ENCODE measurements at regions not wholly inside any gene's neighbourhood (a gene's known extent, or its start where the extent isn't known, plus 50 kb on each side); places are given as distances from the start of the nearest gene placed in this dataset.

- Histone ChIP-seq H3K9me3 (ENCODE audit: low read length) (no peaks in the 10 kb centered on the region), H3K36me3 (ENCODE audit: insufficient read depth, low read length) (no peaks in the 10 kb centered on the region), H3K27ac (ENCODE audit: low read depth, low read length) (no peak overlapping the region), H3K4me3 (ENCODE audit: low read depth in 1 of 2, low read length in 2 of 2) (no peak overlapping the region), H3K27me3 (ENCODE audit: control insufficient read depth in 1 of 2, insufficient read depth in 2 of 2, low read length in 2 of 2) (no peaks in the 10 kb centered on the region), H3K4me1 (ENCODE audit: insufficient read depth, low read length) (no peaks in the 10 kb centered on the region), H3K9ac (ENCODE audit: low read length) (no peak overlapping the region)
These were observed 542.5 kb upstream of the PKN2 start for GRCh38 chr1:88141499-88142074.

GRCh38 chr1:88145752-88146151 lies 538.3 kb upstream of the PKN2 start:
- no peak overlapping the region for H3K9ac ChIP-seq (ENCODE audit: low read length)

DNA sequence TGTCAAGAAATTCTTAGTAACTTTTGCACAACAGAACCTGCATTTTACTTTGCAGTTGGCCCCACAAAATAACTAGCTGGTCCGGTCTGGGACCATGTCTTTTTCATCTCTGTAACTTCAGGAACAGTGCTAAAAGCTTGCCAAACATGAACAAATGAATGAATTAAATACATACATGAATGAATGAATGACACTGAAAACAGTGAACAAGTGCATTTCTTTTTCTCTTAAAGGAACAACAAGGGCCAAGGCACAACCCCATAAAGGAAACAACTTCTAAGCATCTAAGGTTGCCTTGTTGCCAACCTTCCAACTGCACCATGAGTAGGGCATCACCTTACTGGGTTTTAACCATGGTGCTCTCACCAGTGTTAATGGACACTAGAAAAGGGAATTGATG lies 534.4 kb upstream of the PKN2 start:
- Histone ChIP-seq H3K27me3 (ENCODE audit: control insufficient read depth in 1 of 2, insufficient read depth in 2 of 2, low read length in 2 of 2) (no peaks in the 10 kb centered on the region), H3K4me1 (ENCODE audit: insufficient read depth, low read length) (no peaks in the 10 kb centered on the region), H3K9me3 (ENCODE audit: low read length) (no peaks in the 10 kb centered on the region), H3K9ac (ENCODE audit: low read length) (no peak overlapping the region), H3K4me3 (ENCODE audit: low read depth in 1 of 2, low read length in 2 of 2) (no peak overlapping the region), H3K36me3 (ENCODE audit: insufficient read depth, low read length) (no peaks in the 10 kb centered on the region), H3K27ac (ENCODE audit: low read depth, low read length) (no peak overlapping the region)

More at GRCh38 chr1:88145752-88146151, 538.3 kb upstream of the PKN2 start:
- H3K9me3 ChIP-seq (ENCODE audit: low read length), result no peaks in the 10 kb centered on the region
- H3K27me3 ChIP-seq (ENCODE audit: control insufficient read depth in 1 of 2, insufficient read depth in 2 of 2, low read length in 2 of 2), result no peaks in the 10 kb centered on the region
- no peaks in the 10 kb centered on the region for H3K36me3 ChIP-seq (ENCODE audit: insufficient read depth, low read length)
- no peak overlapping the region for H3K27ac ChIP-seq (ENCODE audit: low read depth, low read length)
- no peak overlapping the region for H3K4me3 ChIP-seq (ENCODE audit: low read depth in 1 of 2, low read length in 2 of 2)
- H3K4me1 ChIP-seq (ENCODE audit: insufficient read depth, low read length), result no peaks in the 10 kb centered on the region

DNA sequence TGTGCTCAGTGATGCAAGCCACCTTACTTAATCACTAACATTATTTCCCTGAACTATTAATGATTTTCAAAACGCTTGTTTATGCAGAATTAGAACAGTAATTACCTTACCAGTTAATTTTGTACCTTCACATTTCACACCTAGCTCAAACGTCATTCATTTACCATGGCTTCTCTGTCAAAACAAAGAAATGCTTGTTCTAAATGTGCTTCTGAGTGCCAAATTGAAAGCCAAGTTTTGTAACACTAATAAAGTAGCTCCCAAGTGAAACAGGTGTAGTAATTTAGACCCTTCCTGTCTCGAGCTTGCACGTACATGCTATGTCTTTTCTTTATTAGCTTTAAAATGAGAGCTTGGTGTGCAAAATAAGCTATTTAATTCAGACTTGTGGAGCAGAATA lies 533.7 kb upstream of the PKN2 start:
- H3K9me3 ChIP-seq (ENCODE audit: low read length), result no peaks in the 10 kb centered on the region
- no peak overlapping the region for H3K9ac ChIP-seq (ENCODE audit: low read length)
- no peak overlapping the region for H3K27ac ChIP-seq (ENCODE audit: low read depth, low read length)
- H3K36me3 ChIP-seq (ENCODE audit: insufficient read depth, low read length), result no peaks in the 10 kb centered on the region
- H3K4me3 ChIP-seq (ENCODE audit: low read depth in 1 of 2, low read length in 2 of 2), result no peak overlapping the region
- H3K27me3 ChIP-seq (ENCODE audit: control insufficient read depth in 1 of 2, insufficient read depth in 2 of 2, low read length in 2 of 2), result no peaks in the 10 kb centered on the region
- no peaks in the 10 kb centered on the region for H3K4me1 ChIP-seq (ENCODE audit: insufficient read depth, low read length)

- Histone ChIP-seq H3K27me3 (ENCODE audit: control insufficient read depth in 1 of 2, insufficient read depth in 2 of 2, low read length in 2 of 2) (no peaks in the 10 kb centered on the region), H3K9ac (ENCODE audit: low read length) (no peak overlapping the region), H3K27ac (ENCODE audit: low read depth, low read length) (no peak overlapping the region), H3K9me3 (ENCODE audit: low read length) (no peaks in the 10 kb centered on the region), H3K4me1 (ENCODE audit: insufficient read depth, low read length) (no peaks in the 10 kb centered on the region), H3K36me3 (ENCODE audit: insufficient read depth, low read length) (no peaks in the 10 kb centered on the region), H3K4me3 (ENCODE audit: low read depth in 1 of 2, low read length in 2 of 2) (no peak overlapping the region)
These were observed 520.9 kb upstream of the PKN2 start for GRCh38 chr1:88163187-88163586.

DNA sequence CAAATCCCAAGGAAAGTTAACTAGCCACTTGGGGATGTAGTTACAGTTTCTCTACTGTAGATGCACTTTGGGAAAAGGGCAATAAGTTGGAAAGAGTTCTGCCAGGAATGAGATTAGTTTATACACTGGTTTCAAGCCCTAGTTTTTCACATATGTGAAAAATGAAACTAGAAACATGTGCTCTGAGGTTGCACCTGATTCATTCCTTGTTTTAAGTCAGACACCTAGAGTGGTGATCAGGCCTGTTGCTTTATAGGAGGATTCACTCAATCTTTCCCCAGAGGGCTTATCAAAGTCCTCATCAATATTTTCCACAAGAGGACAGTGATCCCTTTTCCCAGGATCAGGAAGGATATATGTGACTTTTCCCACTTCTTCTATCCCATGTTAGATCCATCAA lies 515.9 kb upstream of the PKN2 start:
- H3K9me3 ChIP-seq (ENCODE audit: low read length), result no peaks in the 10 kb centered on the region
- H3K27ac ChIP-seq (ENCODE audit: low read depth, low read length), result no peak overlapping the region
- no peaks in the 10 kb centered on the region for H3K27me3 ChIP-seq (ENCODE audit: control insufficient read depth in 1 of 2, insufficient read depth in 2 of 2, low read length in 2 of 2)
- no peak overlapping the region for H3K9ac ChIP-seq (ENCODE audit: low read length)
- no peaks in the 10 kb centered on the region for H3K36me3 ChIP-seq (ENCODE audit: insufficient read depth, low read length)
- no peaks in the 10 kb centered on the region for H3K4me1 ChIP-seq (ENCODE audit: insufficient read depth, low read length)
- no peak overlapping the region for H3K4me3 ChIP-seq (ENCODE audit: low read depth in 1 of 2, low read length in 2 of 2)

GRCh38 chr1:88169139-88169538 lies 514.9 kb upstream of the PKN2 start:
- Histone ChIP-seq H3K27me3 (ENCODE audit: control insufficient read depth in 1 of 2, insufficient read depth in 2 of 2, low read length in 2 of 2) (no peaks in the 10 kb centered on the region), H3K27ac (ENCODE audit: low read depth, low read length) (no peak overlapping the region), H3K9ac (ENCODE audit: low read length) (no peak overlapping the region), H3K36me3 (ENCODE audit: insufficient read depth, low read length) (no peaks in the 10 kb centered on the region), H3K4me1 (ENCODE audit: insufficient read depth, low read length) (no peaks in the 10 kb centered on the region), H3K9me3 (ENCODE audit: low read length) (no peaks in the 10 kb centered on the region), H3K4me3 (ENCODE audit: low read depth in 1 of 2, low read length in 2 of 2) (no peak overlapping the region)

GRCh38 chr1:88169939-88170338 lies 514.1 kb upstream of the PKN2 start:
- no peaks in the 10 kb centered on the region for H3K27me3 ChIP-seq (ENCODE audit: control insufficient read depth in 1 of 2, insufficient read depth in 2 of 2, low read length in 2 of 2)
- H3K4me3 ChIP-seq (ENCODE audit: low read depth in 1 of 2, low read length in 2 of 2), result no peak overlapping the region
- H3K9me3 ChIP-seq (ENCODE audit: low read length), result no peaks in the 10 kb centered on the region
- H3K36me3 ChIP-seq (ENCODE audit: insufficient read depth, low read length), result no peaks in the 10 kb centered on the region
- H3K27ac ChIP-seq (ENCODE audit: low read depth, low read length), result no peak overlapping the region
- H3K4me1 ChIP-seq (ENCODE audit: insufficient read depth, low read length), result no peaks in the 10 kb centered on the region
- no peak overlapping the region for H3K9ac ChIP-seq (ENCODE audit: low read length)

- Histone ChIP-seq H3K27me3 (ENCODE audit: control insufficient read depth in 1 of 2, insufficient read depth in 2 of 2, low read length in 2 of 2) (no peaks in the 10 kb centered on the region), H3K9ac (ENCODE audit: low read length) (no peak overlapping the region), H3K9me3 (ENCODE audit: low read length) (no peaks in the 10 kb centered on the region), H3K36me3 (ENCODE audit: insufficient read depth, low read length) (no peaks in the 10 kb centered on the region), H3K27ac (ENCODE audit: low read depth, low read length) (no peak overlapping the region), H3K4me3 (ENCODE audit: low read depth in 1 of 2, low read length in 2 of 2) (no peak overlapping the region), H3K4me1 (ENCODE audit: insufficient read depth, low read length) (no peaks in the 10 kb centered on the region)
These were observed 508.9 kb upstream of the PKN2 start for GRCh38 chr1:88175120-88175630.

GRCh38 chr1:88175631-88176226 lies 508.3 kb upstream of the PKN2 start:
- H3K4me3 ChIP-seq (ENCODE audit: low read depth in 1 of 2, low read length in 2 of 2), result no peak overlapping the region
- no peaks in the 10 kb centered on the region for H3K4me1 ChIP-seq (ENCODE audit: insufficient read depth, low read length)
- H3K9me3 ChIP-seq (ENCODE audit: low read length), result no peaks in the 10 kb centered on the region
- H3K36me3 ChIP-seq (ENCODE audit: insufficient read depth, low read length), result no peaks in the 10 kb centered on the region
- H3K9ac ChIP-seq (ENCODE audit: low read length), result no peak overlapping the region
- no peaks in the 10 kb centered on the region for H3K27me3 ChIP-seq (ENCODE audit: control insufficient read depth in 1 of 2, insufficient read depth in 2 of 2, low read length in 2 of 2)
- H3K27ac ChIP-seq (ENCODE audit: low read depth, low read length), result no peak overlapping the region

DNA sequence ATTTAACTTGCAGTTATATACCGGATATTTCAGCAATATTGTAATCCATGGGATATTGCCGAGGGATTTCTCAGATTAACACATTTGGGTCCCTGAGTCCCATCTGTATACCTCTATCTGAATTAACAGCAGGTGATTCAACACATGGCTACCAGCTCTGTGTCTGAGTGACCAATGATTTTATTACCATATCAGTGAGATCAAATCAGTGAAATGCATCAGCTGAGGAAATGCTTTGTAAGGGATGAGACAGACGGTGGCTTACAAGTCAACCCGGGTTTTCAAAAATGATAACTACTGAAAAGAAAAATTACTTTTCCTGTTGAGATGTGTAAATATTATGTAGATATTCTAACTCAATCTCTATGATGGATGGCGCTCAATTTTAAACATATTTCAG lies 504.1 kb upstream of the PKN2 start:
- Histone ChIP-seq H3K36me3 (ENCODE audit: insufficient read depth, low read length) (no peaks in the 10 kb centered on the region), H3K4me3 (ENCODE audit: low read depth in 1 of 2, low read length in 2 of 2) (no peak overlapping the region), H3K9ac (ENCODE audit: low read length) (no peak overlapping the region), H3K4me1 (ENCODE audit: insufficient read depth, low read length) (no peaks in the 10 kb centered on the region), H3K27me3 (ENCODE audit: control insufficient read depth in 1 of 2, insufficient read depth in 2 of 2, low read length in 2 of 2) (no peaks in the 10 kb centered on the region), H3K9me3 (ENCODE audit: low read length) (no peaks in the 10 kb centered on the region), H3K27ac (ENCODE audit: low read depth, low read length) (no peak overlapping the region)

DNA sequence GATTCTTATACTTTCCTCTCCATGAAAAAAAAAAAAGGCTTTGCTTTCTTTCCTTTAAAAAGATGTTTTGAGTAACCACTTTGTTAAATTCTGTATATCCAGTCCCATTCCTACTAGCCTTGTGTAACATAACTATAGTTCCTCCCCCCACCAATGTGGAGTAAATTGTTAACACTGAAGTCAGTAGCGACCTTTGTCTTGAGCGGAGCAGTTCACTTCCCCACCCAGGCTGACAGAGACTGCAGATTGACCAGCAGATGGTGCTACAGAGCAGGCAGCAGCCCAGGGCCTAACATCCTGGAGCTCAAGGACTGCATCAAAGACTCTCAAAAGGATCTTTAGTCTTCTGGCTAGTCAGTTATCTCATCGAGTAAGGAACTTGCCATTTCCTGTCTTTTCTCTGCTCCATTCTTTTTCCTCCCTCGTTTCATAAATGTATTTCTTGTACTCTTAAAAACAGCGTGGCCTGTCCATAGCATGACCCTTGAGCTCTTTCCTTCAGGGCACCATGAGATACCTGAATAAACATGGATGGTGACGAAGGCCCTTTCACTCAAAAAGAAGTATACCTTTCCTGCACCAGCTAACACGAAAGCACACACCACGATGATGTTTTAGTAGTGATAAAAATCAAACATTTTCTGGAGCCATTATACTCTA lies 503.5 kb upstream of the PKN2 start:
- no peak overlapping the region for H3K4me3 ChIP-seq (ENCODE audit: low read depth in 1 of 2, low read length in 2 of 2)
- no peaks in the 10 kb centered on the region for H3K36me3 ChIP-seq (ENCODE audit: insufficient read depth, low read length)
- H3K9ac ChIP-seq (ENCODE audit: low read length), result no peak overlapping the region
- H3K27me3 ChIP-seq (ENCODE audit: control insufficient read depth in 1 of 2, insufficient read depth in 2 of 2, low read length in 2 of 2), result no peaks in the 10 kb centered on the region
- no peak overlapping the region for H3K27ac ChIP-seq (ENCODE audit: low read depth, low read length)
- no peaks in the 10 kb centered on the region for H3K9me3 ChIP-seq (ENCODE audit: low read length)
- no peaks in the 10 kb centered on the region for H3K4me1 ChIP-seq (ENCODE audit: insufficient read depth, low read length)

All from muscle layer of colon (tissue), 2 donors.